ENCODE measurements at regions not wholly inside any gene's neighbourhood (a gene's known extent, or its start where the extent isn't known, plus 50 kb on each side); places are given as distances from the start of the nearest gene placed in this dataset.

- H3K9me3 ChIP-seq (ENCODE audit: control insufficient read depth in 4 of 4, low read length in 3 of 4): no peaks in the 10 kb centered on the region
- no peak overlapping the region for H3K27ac ChIP-seq (ENCODE audit: low read depth in 1 of 2, low read length in 2 of 2)
- no peak overlapping the region for H3K9ac ChIP-seq (ENCODE audit: low read depth in 1 of 2, low read length in 2 of 2)
- H3K4me1 ChIP-seq (ENCODE audit: control insufficient read depth in 4 of 4, insufficient read depth in 4 of 4, low read length in 3 of 4): no peaks in the 10 kb centered on the region
- 81% methylated on average over 9 of the region's 9 CpGs for WGBS
- no peak overlapping the region for H3K4me3 ChIP-seq (ENCODE audit: low read depth in 1 of 3, low read length in 3 of 3)
- H3K36me3 ChIP-seq (ENCODE audit: control insufficient read depth in 4 of 4, insufficient read depth in 3 of 4, low read depth in 1 of 4, low read length in 3 of 4): no peaks in the 10 kb centered on the region
- no peak for DNase-seq (ENCODE audit: low spot score)
- H3K27me3 ChIP-seq (ENCODE audit: control insufficient read depth in 4 of 4, insufficient read depth in 4 of 4, low read length in 3 of 4): peaks cover 0 to 2% (median 0%) of the 10 kb centered on the region in 4 donors
- TF ChIP-seq EGR1 (IDR thresholded peaks at IDR 0.05; ENCODE audit: low read depth in 2 of 2): no peak
- TF ChIP-seq FOXA2 (IDR thresholded peaks at IDR 0.05): no peak
- no peak for TF ChIP-seq MAX (IDR thresholded peaks at IDR 0.05)
- no peak for TF ChIP-seq JUND (IDR thresholded peaks at IDR 0.05)
These were observed 144.9 kb upstream of the ZNF507 start for GRCh38 chr19:32200312-32201038.

GRCh38 chr19:32201211-32201610 is 144.2 kb upstream of the ZNF507 start:
- TF ChIP-seq, protein P1, sequence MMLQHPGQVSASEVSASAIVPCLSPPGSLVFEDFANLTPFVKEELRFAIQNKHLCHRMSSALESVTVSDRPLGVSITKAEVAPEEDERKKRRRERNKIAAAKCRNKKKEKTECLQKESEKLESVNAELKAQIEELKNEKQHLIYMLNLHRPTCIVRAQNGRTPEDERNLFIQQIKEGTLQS (IDR thresholded peaks at IDR 0.05): no peak
- TF ChIP-seq, protein P2, sequence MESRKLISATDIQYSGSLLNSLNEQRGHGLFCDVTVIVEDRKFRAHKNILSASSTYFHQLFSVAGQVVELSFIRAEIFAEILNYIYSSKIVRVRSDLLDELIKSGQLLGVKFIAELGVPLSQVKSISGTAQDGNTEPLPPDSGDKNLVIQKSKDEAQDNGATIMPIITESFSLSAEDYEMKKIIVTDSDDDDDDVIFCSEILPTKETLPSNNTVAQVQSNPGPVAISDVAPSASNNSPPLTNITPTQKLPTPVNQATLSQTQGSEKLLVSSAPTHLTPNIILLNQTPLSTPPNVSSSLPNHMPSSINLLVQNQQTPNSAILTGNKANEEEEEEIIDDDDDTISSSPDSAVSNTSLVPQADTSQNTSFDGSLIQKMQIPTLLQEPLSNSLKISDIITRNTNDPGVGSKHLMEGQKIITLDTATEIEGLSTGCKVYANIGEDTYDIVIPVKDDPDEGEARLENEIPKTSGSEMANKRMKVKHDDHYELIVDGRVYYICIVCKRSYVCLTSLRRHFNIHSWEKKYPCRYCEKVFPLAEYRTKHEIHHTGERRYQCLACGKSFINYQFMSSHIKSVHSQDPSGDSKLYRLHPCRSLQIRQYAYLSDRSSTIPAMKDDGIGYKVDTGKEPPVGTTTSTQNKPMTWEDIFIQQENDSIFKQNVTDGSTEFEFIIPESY (IDR thresholded peaks at IDR 0.05): no peak
- TF ChIP-seq NR2F2 (IDR thresholded peaks at IDR 0.05): no peak
- no peak for TF ChIP-seq SP1 (IDR thresholded peaks at IDR 0.05)
- no peak for TF ChIP-seq FOXA1 (IDR thresholded peaks at IDR 0.05)
- TF ChIP-seq, protein P3, sequence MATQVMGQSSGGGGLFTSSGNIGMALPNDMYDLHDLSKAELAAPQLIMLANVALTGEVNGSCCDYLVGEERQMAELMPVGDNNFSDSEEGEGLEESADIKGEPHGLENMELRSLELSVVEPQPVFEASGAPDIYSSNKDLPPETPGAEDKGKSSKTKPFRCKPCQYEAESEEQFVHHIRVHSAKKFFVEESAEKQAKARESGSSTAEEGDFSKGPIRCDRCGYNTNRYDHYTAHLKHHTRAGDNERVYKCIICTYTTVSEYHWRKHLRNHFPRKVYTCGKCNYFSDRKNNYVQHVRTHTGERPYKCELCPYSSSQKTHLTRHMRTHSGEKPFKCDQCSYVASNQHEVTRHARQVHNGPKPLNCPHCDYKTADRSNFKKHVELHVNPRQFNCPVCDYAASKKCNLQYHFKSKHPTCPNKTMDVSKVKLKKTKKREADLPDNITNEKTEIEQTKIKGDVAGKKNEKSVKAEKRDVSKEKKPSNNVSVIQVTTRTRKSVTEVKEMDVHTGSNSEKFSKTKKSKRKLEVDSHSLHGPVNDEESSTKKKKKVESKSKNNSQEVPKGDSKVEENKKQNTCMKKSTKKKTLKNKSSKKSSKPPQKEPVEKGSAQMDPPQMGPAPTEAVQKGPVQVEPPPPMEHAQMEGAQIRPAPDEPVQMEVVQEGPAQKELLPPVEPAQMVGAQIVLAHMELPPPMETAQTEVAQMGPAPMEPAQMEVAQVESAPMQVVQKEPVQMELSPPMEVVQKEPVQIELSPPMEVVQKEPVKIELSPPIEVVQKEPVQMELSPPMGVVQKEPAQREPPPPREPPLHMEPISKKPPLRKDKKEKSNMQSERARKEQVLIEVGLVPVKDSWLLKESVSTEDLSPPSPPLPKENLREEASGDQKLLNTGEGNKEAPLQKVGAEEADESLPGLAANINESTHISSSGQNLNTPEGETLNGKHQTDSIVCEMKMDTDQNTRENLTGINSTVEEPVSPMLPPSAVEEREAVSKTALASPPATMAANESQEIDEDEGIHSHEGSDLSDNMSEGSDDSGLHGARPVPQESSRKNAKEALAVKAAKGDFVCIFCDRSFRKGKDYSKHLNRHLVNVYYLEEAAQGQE (IDR thresholded peaks at IDR 0.05): no peak
- no peak for TF ChIP-seq RXRA (IDR thresholded peaks at IDR 0.05)
- no peak for TF ChIP-seq EGR1 (IDR thresholded peaks at IDR 0.05; ENCODE audit: low read depth in 2 of 2)
- TF ChIP-seq, protein P4, sequence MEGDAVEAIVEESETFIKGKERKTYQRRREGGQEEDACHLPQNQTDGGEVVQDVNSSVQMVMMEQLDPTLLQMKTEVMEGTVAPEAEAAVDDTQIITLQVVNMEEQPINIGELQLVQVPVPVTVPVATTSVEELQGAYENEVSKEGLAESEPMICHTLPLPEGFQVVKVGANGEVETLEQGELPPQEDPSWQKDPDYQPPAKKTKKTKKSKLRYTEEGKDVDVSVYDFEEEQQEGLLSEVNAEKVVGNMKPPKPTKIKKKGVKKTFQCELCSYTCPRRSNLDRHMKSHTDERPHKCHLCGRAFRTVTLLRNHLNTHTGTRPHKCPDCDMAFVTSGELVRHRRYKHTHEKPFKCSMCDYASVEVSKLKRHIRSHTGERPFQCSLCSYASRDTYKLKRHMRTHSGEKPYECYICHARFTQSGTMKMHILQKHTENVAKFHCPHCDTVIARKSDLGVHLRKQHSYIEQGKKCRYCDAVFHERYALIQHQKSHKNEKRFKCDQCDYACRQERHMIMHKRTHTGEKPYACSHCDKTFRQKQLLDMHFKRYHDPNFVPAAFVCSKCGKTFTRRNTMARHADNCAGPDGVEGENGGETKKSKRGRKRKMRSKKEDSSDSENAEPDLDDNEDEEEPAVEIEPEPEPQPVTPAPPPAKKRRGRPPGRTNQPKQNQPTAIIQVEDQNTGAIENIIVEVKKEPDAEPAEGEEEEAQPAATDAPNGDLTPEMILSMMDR (IDR thresholded peaks at IDR 0.05; ENCODE audit: low read depth, low read length, missing input control): no peak
- TF ChIP-seq GABPA (IDR thresholded peaks at IDR 0.05 in 1 of 2, conservative IDR thresholded peaks at IDR 0.05 in 1 of 2): no peak
- TF ChIP-seq FOXA2 (IDR thresholded peaks at IDR 0.05): no peak
- no peak for TF ChIP-seq MAX (IDR thresholded peaks at IDR 0.05)
- no peak for TF ChIP-seq YY1 (IDR thresholded peaks at IDR 0.05)
- no peak for TF ChIP-seq RAD21 (IDR thresholded peaks at IDR 0.05)
- TF ChIP-seq HNF4A (conservative IDR thresholded peaks at IDR 0.05): no peak
- 72% methylated on average over 2 of the region's 2 CpGs for WGBS
- Histone ChIP-seq H3K4me1 (ENCODE audit: control insufficient read depth in 4 of 4, insufficient read depth in 4 of 4, low read length in 3 of 4) (no peaks in the 10 kb centered on the region), H3K36me3 (ENCODE audit: control insufficient read depth in 4 of 4, insufficient read depth in 3 of 4, low read depth in 1 of 4, low read length in 3 of 4) (no peaks in the 10 kb centered on the region), H3K27me3 (ENCODE audit: control insufficient read depth in 4 of 4, insufficient read depth in 4 of 4, low read length in 3 of 4) (peaks cover 0 to 4% (median 0%) of the 10 kb centered on the region in 4 donors), H3K9ac (ENCODE audit: low read depth in 1 of 2, low read length in 2 of 2) (no peak overlapping the region), H3K4me3 (ENCODE audit: low read depth in 1 of 3, low read length in 3 of 3) (no peak overlapping the region), H3K9me3 (ENCODE audit: control insufficient read depth in 4 of 4, low read length in 3 of 4) (no peaks in the 10 kb centered on the region), H3K27ac (ENCODE audit: low read depth in 1 of 2, low read length in 2 of 2) (no peak overlapping the region)
- DNase-seq (ENCODE audit: low spot score): no peak
